SK-N-MC (cell line): ENCODE measurements at regions not wholly inside any gene's neighbourhood (a gene's known extent, or its start where the extent isn't known, plus 50 kb on each side); places are given as distances from the start of the nearest gene placed in this dataset.

ENCODE experiments used
- EZH2 ChIP-seq: fragments of 200-600 bp; sonication (generic); IDR thresholded peaks from one replicate; pipeline ENCODE4 v1.6.1; 2017; ENCODE audit warnings: antibody characterized with exemption
- POLR2AphosphoS5 ChIP-seq: IDR thresholded peaks from 2 replicates; pipeline ENCODE4 v1.6.1; 2012; ENCODE audit warnings: mild to moderate bottlenecking, low read depth, low read length, borderline replicate concordance

GRCh38 chr2:194176134-194176533 lies 1480.9 kb upstream of the SLC39A10 start:
- TF ChIP-seq POLR2AphosphoS5: no peak
- no peak for TF ChIP-seq EZH2
